CD14-positive monocyte (primary cell): ENCODE measurements at regions not wholly inside any gene's neighbourhood (a gene's known extent, or its start where the extent isn't known, plus 50 kb on each side); places are given as distances from the start of the nearest gene placed in this dataset.

Source experiments
- DNase-seq, 3 donors: peaks; one replicate each; pipeline ENCODE4 v3.0.0-alpha.2; 2011 to 2022
- H2AFZ ChIP-seq: 2 replicates; pipeline ENCODE4 v1.6.0; 2012; ENCODE audit warnings: mild to moderate bottlenecking, low read depth, low read length, inconsistent platforms; ENCODE audit not compliant: insufficient read depth, poor library complexity, severe bottlenecking
- H3K27ac ChIP-seq, 2 donors: 1 replicate in 1 of 2; 2 replicates in 1 of 2; pipeline ENCODE4 v1.5.1; 2012 to 2013; ENCODE audit warnings: low read length in 2 of 2, control low read depth in 1 of 2, inconsistent platforms in 1 of 2, low read depth in 1 of 2, mild to moderate bottlenecking in 1 of 2
- H3K27me3 ChIP-seq, 2 donors: one replicate each; pipeline versions ENCODE4 v1.6.0 to v1.6.1; 2011 to 2013; ENCODE audit warnings: low read length in 2 of 2; ENCODE audit not compliant: control insufficient read depth in 2 of 2, insufficient read depth in 2 of 2
- H3K36me3 ChIP-seq, 2 donors: replicated peaks in 1 of 2; 1 replicate in 1 of 2; 2 replicates in 1 of 2; pipeline versions ENCODE4 v1.5.1 to v1.6.1; 2012 to 2013; ENCODE audit warnings: low read length in 2 of 2, control low read depth in 1 of 2, inconsistent platforms in 1 of 2, mild to moderate bottlenecking in 1 of 2; ENCODE audit not compliant: insufficient read depth in 2 of 2, control insufficient read depth in 1 of 2
- H3K4me1 ChIP-seq, 2 donors: 1 replicate in 1 of 2; 2 replicates in 1 of 2; pipeline versions ENCODE4 v1.5.1 to v1.6.1; 2012 to 2013; ENCODE audit warnings: low read length in 2 of 2, control low read depth in 1 of 2, inconsistent platforms in 1 of 2, mild to moderate bottlenecking in 1 of 2, moderate library complexity in 1 of 2; ENCODE audit not compliant: insufficient read depth in 2 of 2, control insufficient read depth in 1 of 2
- H3K4me2 ChIP-seq: replicated peaks from 2 replicates; pipeline ENCODE3; 2012; ENCODE audit warnings: low read length, moderate library complexity, mild to moderate bottlenecking; ENCODE audit not compliant: poor library complexity, severe bottlenecking; ENCODE audit errors: extremely low read depth
- H3K4me3 ChIP-seq, 3 experiments: fragments of 200-600 bp in 1 of 3; sonication (generic) in 1 of 3; replicated peaks in 1 of 3; 1 replicate in 2 of 3; 2 replicates in 1 of 3; pipeline ENCODE4 v1.5.1; 2011 to 2013; ENCODE audit warnings: low read length in 3 of 3, mild to moderate bottlenecking in 3 of 3, control low read depth in 2 of 3, low read depth in 2 of 3, inconsistent platforms in 1 of 3, moderate library complexity in 1 of 3
- H3K79me2 ChIP-seq: 2 replicates; pipeline ENCODE4 v1.6.0; 2012; ENCODE audit warnings: mild to moderate bottlenecking, control low read depth, inconsistent platforms, low read length, moderate library complexity; ENCODE audit not compliant: insufficient read depth
- H3K9ac ChIP-seq: 2 replicates; pipeline ENCODE4 v1.6.0; 2017; ENCODE audit warnings: low read length, mild to moderate bottlenecking; ENCODE audit not compliant: insufficient read depth, poor library complexity, severe bottlenecking
- H3K9me3 ChIP-seq, 2 donors: replicated peaks in 1 of 2; 1 replicate in 1 of 2; 2 replicates in 1 of 2; pipeline versions ENCODE4 v1.5.1 to v1.6.1; 2012 to 2013; ENCODE audit warnings: low read length in 2 of 2, control low read depth in 1 of 2; ENCODE audit not compliant: control insufficient read depth in 1 of 2, insufficient read depth in 1 of 2
- H4K20me1 ChIP-seq: 2 replicates; pipeline ENCODE4 v1.6.0; 2012; ENCODE audit warnings: mild to moderate bottlenecking, low read length, control low read depth, moderate library complexity; ENCODE audit not compliant: insufficient read depth
- H3K27ac Mint-ChIP-seq, 7 donors: one replicate each; pipeline ENCODE4 v1.8.0; 2020; ENCODE audit warnings: mild to moderate bottlenecking in 7 of 7, mixed read lengths in 7 of 7, moderate library complexity in 6 of 7, inconsistent platforms in 2 of 7
- H3K27me3 Mint-ChIP-seq, 3 donors: one replicate each; pipeline ENCODE4 v1.8.0; 2021 to 2022; ENCODE audit warnings: low read depth in 3 of 3, mild to moderate bottlenecking in 3 of 3, mixed read lengths in 3 of 3, moderate library complexity in 3 of 3, inconsistent platforms in 1 of 3
- H3K36me3 Mint-ChIP-seq, 2 donors: one replicate each; pipeline ENCODE4 v1.8.0; 2020; ENCODE audit warnings: mixed read lengths in 2 of 2, inconsistent platforms in 1 of 2, mild to moderate bottlenecking in 1 of 2
- H3K4me1 Mint-ChIP-seq: one replicate; pipeline ENCODE4 v1.8.0; 2020; ENCODE audit warnings: mild to moderate bottlenecking, mixed read lengths
- H3K4me3 Mint-ChIP-seq, 2 donors: one replicate each; pipeline ENCODE4 v1.8.0; 2020; ENCODE audit warnings: mild to moderate bottlenecking in 2 of 2, mixed read lengths in 2 of 2, moderate library complexity in 1 of 2
- H3K9me3 Mint-ChIP-seq, 7 donors: one replicate each; pipeline ENCODE4 v1.8.0; 2020 to 2022; ENCODE audit warnings: mixed read lengths in 7 of 7, mild to moderate bottlenecking in 6 of 7, moderate library complexity in 6 of 7, inconsistent platforms in 2 of 7
- WGBS: methylation state at CpG from one replicate; pipeline ENCODE4 v1.1.5; 2013; ENCODE audit warnings: missing lambda C conversion rate; ENCODE audit not compliant: insufficient coverage; 5-methylcytosine and 5-hydroxymethylcytosine counted together
- intact Hi-C, 2 donors: fragments of 100-400 bp; cut with micrococcal nuclease; formaldehyde crosslinking; loops; one replicate each; pipeline versions ENCODE4 v1.15.0 to v1.15.1; 2023
- TF ChIP-seq, protein P1 (sequence below): fragments of 200-600 bp; IDR thresholded peaks from one replicate; pipeline ENCODE4 v1.8.0; 2022; ENCODE audit warnings: antibody characterized with exemption, mild to moderate bottlenecking

DNA sequence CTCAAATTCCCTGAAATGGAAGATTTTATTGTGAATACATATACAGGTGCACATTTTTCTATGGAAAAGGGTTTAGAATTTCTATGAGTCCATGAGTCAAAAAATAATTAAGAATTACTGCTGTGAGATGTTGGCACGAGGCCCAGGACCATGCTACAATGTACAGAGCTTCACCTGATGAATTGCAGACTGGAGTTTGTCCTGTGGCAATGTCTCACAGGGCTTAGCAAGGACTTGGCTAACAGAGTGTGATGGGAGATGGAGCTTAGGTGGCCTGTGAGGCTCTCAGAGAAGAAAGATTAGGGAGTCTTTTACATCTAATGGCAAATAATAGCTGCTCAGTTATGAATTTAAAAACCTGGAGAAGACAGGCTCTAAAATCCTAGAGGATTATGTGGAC is 219.5 kb upstream of the CBLB start:
- intact Hi-C loops, result no loop called here
- H3K4me3 ChIP-seq, result no peak overlapping the region
- no peaks in the 10 kb centered on the region for H4K20me1 ChIP-seq
- no peak overlapping the region for H3K4me3 Mint-ChIP-seq
- H3K79me2 ChIP-seq, result no peaks in the 10 kb centered on the region
- no peaks in the 10 kb centered on the region for H3K36me3 ChIP-seq
- H3K9me3 ChIP-seq, result peaks cover 0 to 6% of the 10 kb centered on the region in 2 donors
- H3K27ac ChIP-seq, result no peak overlapping the region
- no peak overlapping the region for H2AFZ ChIP-seq
- no peak overlapping the region for H3K9ac ChIP-seq
- H3K27me3 ChIP-seq, result no peaks in the 10 kb centered on the region
- peaks cover 3 to 16% (median 6%) of the 10 kb centered on the region in 7 donors for H3K9me3 Mint-ChIP-seq
- H3K27ac Mint-ChIP-seq, result no peak overlapping the region
- no peak for DNase-seq
- TF ChIP-seq, protein P1, sequence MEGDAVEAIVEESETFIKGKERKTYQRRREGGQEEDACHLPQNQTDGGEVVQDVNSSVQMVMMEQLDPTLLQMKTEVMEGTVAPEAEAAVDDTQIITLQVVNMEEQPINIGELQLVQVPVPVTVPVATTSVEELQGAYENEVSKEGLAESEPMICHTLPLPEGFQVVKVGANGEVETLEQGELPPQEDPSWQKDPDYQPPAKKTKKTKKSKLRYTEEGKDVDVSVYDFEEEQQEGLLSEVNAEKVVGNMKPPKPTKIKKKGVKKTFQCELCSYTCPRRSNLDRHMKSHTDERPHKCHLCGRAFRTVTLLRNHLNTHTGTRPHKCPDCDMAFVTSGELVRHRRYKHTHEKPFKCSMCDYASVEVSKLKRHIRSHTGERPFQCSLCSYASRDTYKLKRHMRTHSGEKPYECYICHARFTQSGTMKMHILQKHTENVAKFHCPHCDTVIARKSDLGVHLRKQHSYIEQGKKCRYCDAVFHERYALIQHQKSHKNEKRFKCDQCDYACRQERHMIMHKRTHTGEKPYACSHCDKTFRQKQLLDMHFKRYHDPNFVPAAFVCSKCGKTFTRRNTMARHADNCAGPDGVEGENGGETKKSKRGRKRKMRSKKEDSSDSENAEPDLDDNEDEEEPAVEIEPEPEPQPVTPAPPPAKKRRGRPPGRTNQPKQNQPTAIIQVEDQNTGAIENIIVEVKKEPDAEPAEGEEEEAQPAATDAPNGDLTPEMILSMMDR, result no peak
- peaks cover 0 to 4% (median 0%) of the 10 kb centered on the region in 3 donors for H3K27me3 Mint-ChIP-seq
- H3K4me1 Mint-ChIP-seq, result no peaks in the 10 kb centered on the region
- no peaks in the 10 kb centered on the region for H3K36me3 Mint-ChIP-seq
- H3K4me1 ChIP-seq, result no peaks in the 10 kb centered on the region
- WGBS, result 70% methylated on average over 1 of the region's 1 CpG
- H3K4me2 ChIP-seq, result no peak overlapping the region

DNA sequence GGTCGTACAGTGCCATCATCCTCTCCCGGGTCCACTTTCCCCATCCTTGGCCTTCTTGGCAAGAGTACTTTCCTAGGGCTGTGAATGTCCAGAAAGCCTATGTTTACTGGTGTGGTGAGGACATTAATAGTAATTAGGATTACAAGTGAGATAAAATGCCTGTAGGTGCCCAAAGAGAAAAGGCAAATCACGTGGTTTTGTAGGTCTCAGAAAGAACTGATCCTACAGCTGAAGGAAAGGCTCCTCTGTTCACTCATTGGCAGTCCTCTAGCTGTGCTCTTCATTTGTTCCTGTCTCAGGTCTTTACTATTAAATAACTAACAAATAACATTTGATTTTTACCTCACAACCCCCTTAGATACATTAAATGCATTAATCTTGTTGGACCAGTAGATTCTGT is 220.1 kb upstream of the CBLB start:
- peaks cover 0 to 4% (median 0%) of the 10 kb centered on the region in 3 donors for H3K27me3 Mint-ChIP-seq
- intact Hi-C loops, result no loop called here
- TF ChIP-seq, protein P1, result no peak
- H3K36me3 ChIP-seq, result no peaks in the 10 kb centered on the region
- no peak overlapping the region for H3K4me3 ChIP-seq
- no peak overlapping the region for H2AFZ ChIP-seq
- peaks cover under 1 to 13% (median 3%) of the 10 kb centered on the region in 7 donors for H3K9me3 Mint-ChIP-seq
- no peaks in the 10 kb centered on the region for H3K4me1 Mint-ChIP-seq
- H3K79me2 ChIP-seq, result no peaks in the 10 kb centered on the region
- peaks cover 0 to 5% of the 10 kb centered on the region in 2 donors for H3K9me3 ChIP-seq
- 100% methylated on average over 1 of the region's 3 CpGs for WGBS
- no peak overlapping the region for H3K4me2 ChIP-seq
- no peak overlapping the region for H3K27ac Mint-ChIP-seq
- H3K27ac ChIP-seq, result no peak overlapping the region
- no peaks in the 10 kb centered on the region for H3K4me1 ChIP-seq
- no peaks in the 10 kb centered on the region for H3K27me3 ChIP-seq
- H3K9ac ChIP-seq, result no peak overlapping the region
- no peak overlapping the region for H3K4me3 Mint-ChIP-seq
- no peak for DNase-seq
- H4K20me1 ChIP-seq, result no peaks in the 10 kb centered on the region
- H3K36me3 Mint-ChIP-seq, result no peaks in the 10 kb centered on the region
